ENCODE measurements at regions not wholly inside any gene's neighbourhood (a gene's known extent, or its start where the extent isn't known, plus 50 kb on each side); places are given as distances from the start of the nearest gene placed in this dataset.

- no peak for TF ChIP-seq ZNF274 (CRISPR knock-in tag; IDR thresholded peaks at IDR 0.05)
- no peak for TF ChIP-seq RORA (CRISPR knock-in tag; IDR thresholded peaks at IDR 0.05)
- TF ChIP-seq ZNF550 (CRISPR knock-in tag; IDR thresholded peaks at IDR 0.05; ENCODE audit: borderline replicate concordance): no peak
- no peak for TF ChIP-seq CTCF (CRISPR knock-in tag; IDR thresholded peaks at IDR 0.05)
- TF ChIP-seq, protein P1, sequence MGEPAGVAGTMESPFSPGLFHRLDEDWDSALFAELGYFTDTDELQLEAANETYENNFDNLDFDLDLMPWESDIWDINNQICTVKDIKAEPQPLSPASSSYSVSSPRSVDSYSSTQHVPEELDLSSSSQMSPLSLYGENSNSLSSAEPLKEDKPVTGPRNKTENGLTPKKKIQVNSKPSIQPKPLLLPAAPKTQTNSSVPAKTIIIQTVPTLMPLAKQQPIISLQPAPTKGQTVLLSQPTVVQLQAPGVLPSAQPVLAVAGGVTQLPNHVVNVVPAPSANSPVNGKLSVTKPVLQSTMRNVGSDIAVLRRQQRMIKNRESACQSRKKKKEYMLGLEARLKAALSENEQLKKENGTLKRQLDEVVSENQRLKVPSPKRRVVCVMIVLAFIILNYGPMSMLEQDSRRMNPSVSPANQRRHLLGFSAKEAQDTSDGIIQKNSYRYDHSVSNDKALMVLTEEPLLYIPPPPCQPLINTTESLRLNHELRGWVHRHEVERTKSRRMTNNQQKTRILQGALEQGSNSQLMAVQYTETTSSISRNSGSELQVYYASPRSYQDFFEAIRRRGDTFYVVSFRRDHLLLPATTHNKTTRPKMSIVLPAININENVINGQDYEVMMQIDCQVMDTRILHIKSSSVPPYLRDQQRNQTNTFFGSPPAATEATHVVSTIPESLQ (CRISPR knock-in tag; conservative IDR thresholded peaks at IDR 0.05): no peak
- TF ChIP-seq ZNF407 (CRISPR knock-in tag; IDR thresholded peaks at IDR 0.05; ENCODE audit: not compliant biosample characterization): no peak
- TF ChIP-seq ATRX (CRISPR knock-in tag; IDR thresholded peaks at IDR 0.05; ENCODE audit: borderline replicate concordance): no peak
- no peak for TF ChIP-seq STAG1 (CRISPR knock-in tag; IDR thresholded peaks at IDR 0.05)
- TF ChIP-seq IRX3 (CRISPR knock-in tag; IDR thresholded peaks at IDR 0.05; ENCODE audit: borderline replicate concordance, low read depth): no peak
- no peak for TF ChIP-seq ZNF512 (CRISPR knock-in tag; IDR thresholded peaks at IDR 0.05)
Measured at GRCh38 chr1:22331618-22332423, 119.8 kb upstream of the ZBTB40 start.

Data from HepG2 (cell line).